SK-N-MC (cell line): ENCODE measurements at regions not wholly inside any gene's neighbourhood (a gene's known extent, or its start where the extent isn't known, plus 50 kb on each side); places are given as distances from the start of the nearest gene placed in this dataset.
"Not testable (repeated sequence)": the region's sequence is repeated elsewhere in the genome, so short reads cannot be mapped to it uniquely, and the experiment has no call there.

ENCODE experiments used
- EZH2 ChIP-seq: fragments of 200-600 bp; sonication (generic); IDR thresholded peaks from one replicate; pipeline ENCODE4 v1.6.1; 2017; ENCODE audit warnings: antibody characterized with exemption
- POLR2AphosphoS5 ChIP-seq: IDR thresholded peaks from 2 replicates; pipeline ENCODE4 v1.6.1; 2012; ENCODE audit warnings: mild to moderate bottlenecking, low read depth, low read length, borderline replicate concordance

DNA sequence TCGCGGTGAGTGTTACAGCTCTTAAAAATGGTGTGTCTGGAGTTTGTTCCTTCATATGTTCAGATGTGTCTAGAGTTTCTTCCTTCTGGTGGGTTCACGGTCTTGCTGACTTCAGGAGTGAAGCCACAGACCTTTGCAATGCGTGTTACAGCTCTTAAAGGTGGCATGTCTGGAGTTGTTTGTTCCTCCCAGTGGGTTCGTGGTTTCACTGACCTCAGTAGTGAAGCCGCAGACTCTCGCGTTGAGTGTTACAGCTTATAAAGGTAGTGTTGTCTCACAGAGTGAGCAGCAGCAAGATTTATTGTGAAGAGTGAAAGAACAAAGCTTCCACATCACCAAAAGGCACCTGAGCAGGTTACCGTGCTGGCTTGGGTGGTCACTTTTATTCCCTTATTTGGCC lies 135.9 kb upstream of the INTU start:
- not testable (repeated sequence) for TF ChIP-seq POLR2AphosphoS5, EZH2
